Endothelial cell of umbilical vein (primary cell): ENCODE measurements at regions not wholly inside any gene's neighbourhood (a gene's known extent, or its start where the extent isn't known, plus 50 kb on each side); places are given as distances from the start of the nearest gene placed in this dataset.

Experiments
- BruUV-seq: library from RNA; stranded (reverse); fragments of 400-500 nt; replicated peaks from 2 replicates; lab custom pipeline; 2021; lab: Mats Ljungman, UMichigan
- CTCF ChIA-PET: fragments of 300-600, 350-600 bp; sonication (Branson Sonifier 250); formaldehyde crosslinking; loops from one replicate; lab custom pipeline; 2021; ENCODE audit warnings: antibody characterized with exemption, inconsistent platforms; lab: Charles Lee
- POLR2A ChIA-PET: fragments of 300-600, 350-600 bp; sonication (Branson Sonifier 250); formaldehyde crosslinking; loops from one replicate; lab custom pipeline; 2021; ENCODE audit warnings: antibody characterized with exemption, inconsistent platforms; lab: Charles Lee
- DNase-seq: peaks from one replicate; pipeline ENCODE4 v3.0.0-alpha.2; 2011; ENCODE audit warnings: low read depth, low spot score
- FAIRE-seq: peaks from 2 replicates; lab custom pipeline; 2011; peaks lifted over from hg19 to GRCh38; lab: Jason Lieb, UNC
- H2AFZ ChIP-seq: 2 replicates; pipeline ENCODE4 v1.6.0; 2012; ENCODE audit warnings: low read depth, low read length, control low read depth, inconsistent platforms
- H3K27ac ChIP-seq: 2 replicates; pipeline ENCODE4 v1.5.1; 2011; ENCODE audit warnings: low read depth, mild to moderate bottlenecking, control low read depth, low read length, moderate library complexity; ENCODE audit not compliant: insufficient read depth
- H3K27me3 ChIP-seq, 2 experiments: 2 replicates each; pipeline versions ENCODE4 v1.6.0 to v1.6.1; 2011; ENCODE audit warnings: low read length in 2 of 2, mixed read lengths in 1 of 2; ENCODE audit not compliant: control insufficient read depth in 2 of 2, insufficient read depth in 2 of 2
- H3K36me3 ChIP-seq, 2 experiments: 2 replicates in 1 of 2; 3 replicates in 1 of 2; pipeline ENCODE4 v1.5.1; 2011; ENCODE audit warnings: low read length in 2 of 2, mild to moderate bottlenecking in 1 of 2, moderate library complexity in 1 of 2; ENCODE audit not compliant: control insufficient read depth in 2 of 2, insufficient read depth in 2 of 2; ENCODE audit errors: extremely low read depth in 1 of 2
- H3K4me1 ChIP-seq: 3 replicates; pipeline ENCODE4 v1.5.1; 2011; ENCODE audit warnings: mild to moderate bottlenecking, low read length; ENCODE audit not compliant: control insufficient read depth, insufficient read depth; ENCODE audit errors: extremely low read depth
- H3K4me2 ChIP-seq: 2 replicates; pipeline ENCODE4 v1.6.1; 2011; ENCODE audit warnings: low read length, control low read depth, mixed read lengths; ENCODE audit not compliant: insufficient read depth
- H3K4me3 ChIP-seq, 3 experiments: fragments of 200-600 bp in 1 of 3; sonication (generic), shearing (Covaris generic) in 1 of 3; replicated peaks in 1 of 3; 2 replicates each; pipeline ENCODE4 v1.5.1; 2011 to 2016; ENCODE audit warnings: control low read depth in 3 of 3, low read length in 3 of 3, mild to moderate bottlenecking in 2 of 3, inconsistent platforms in 1 of 3, low read depth in 1 of 3, moderate library complexity in 1 of 3; ENCODE audit not compliant: insufficient read depth in 1 of 3
- H3K79me2 ChIP-seq: 2 replicates; pipeline ENCODE4 v1.6.0; 2012; ENCODE audit warnings: low read length, inconsistent platforms; ENCODE audit not compliant: control insufficient read depth, insufficient read depth
- H3K9ac ChIP-seq: replicated peaks from 2 replicates; pipeline ENCODE3; 2011; ENCODE audit warnings: low read length, control low read depth; ENCODE audit not compliant: insufficient read depth; ENCODE audit errors: extremely low read depth
- H3K9me1 ChIP-seq: replicated peaks from 3 replicates; pipeline ENCODE4 v1.6.0; 2011; ENCODE audit warnings: mild to moderate bottlenecking, low read length; ENCODE audit not compliant: control insufficient read depth, insufficient read depth; ENCODE audit errors: extremely low read depth
- H3K9me3 ChIP-seq: replicated peaks from 2 replicates; pipeline ENCODE4 v1.5.1; 2012; ENCODE audit warnings: low read length, inconsistent platforms; ENCODE audit not compliant: control insufficient read depth, insufficient read depth
- H4K20me1 ChIP-seq: replicated peaks from 2 replicates; pipeline ENCODE3; 2011; ENCODE audit warnings: mild to moderate bottlenecking, low read length; ENCODE audit not compliant: control insufficient read depth, insufficient read depth; ENCODE audit errors: extremely low read depth
- EZH2 ChIP-seq: IDR thresholded peaks from 2 replicates; pipeline ENCODE4 v1.6.1; 2012; ENCODE audit warnings: borderline replicate concordance, low read depth, mild to moderate bottlenecking, moderate library complexity, low read length, inconsistent platforms; ENCODE audit not compliant: severe bottlenecking
- FOS ChIP-seq: IDR thresholded peaks from 2 replicates; pipeline ENCODE4 v1.6.1; 2011; ENCODE audit warnings: mild to moderate bottlenecking, low read length, moderate library complexity, borderline replicate concordance; ENCODE audit not compliant: insufficient read depth
- GATA2 ChIP-seq: IDR thresholded peaks from 2 replicates; pipeline ENCODE4 v1.7.0; 2011; ENCODE audit warnings: low read depth, mild to moderate bottlenecking, moderate library complexity, mixed read lengths, low read length; ENCODE audit not compliant: insufficient read length, insufficient read depth
- JUN ChIP-seq: IDR thresholded peaks from 2 replicates; pipeline ENCODE4 v1.6.1; 2011; ENCODE audit warnings: borderline replicate concordance, low read depth; ENCODE audit not compliant: insufficient read length, insufficient read depth
- MAX ChIP-seq: IDR thresholded peaks from 2 replicates; pipeline ENCODE4 v1.6.1; 2011; ENCODE audit not compliant: insufficient read depth, insufficient read length
- POLR2A ChIP-seq: IDR thresholded peaks from 2 replicates; pipeline ENCODE4 v1.6.1; 2012; ENCODE audit warnings: low read depth, mild to moderate bottlenecking, control low read depth, low read length
- POLR2AphosphoS5 ChIP-seq: IDR thresholded peaks from 2 replicates; pipeline ENCODE4 v1.6.1; 2012; ENCODE audit warnings: low read depth, mild to moderate bottlenecking, control low read depth, low read length, moderate library complexity; ENCODE audit not compliant: insufficient read depth
- dilution Hi-C: fragments of 300-500 bp; cut with MboI; formaldehyde crosslinking; loops from one replicate; pipeline ENCODE4 v1.15.0; 2019; ENCODE audit warnings: low sequenced_read_pairs; ENCODE audit not compliant: extremely low pct_ligation_motif_present
- intact Hi-C: fragments of 100-400 bp; cut with micrococcal nuclease; formaldehyde crosslinking; loops from one replicate; pipeline ENCODE4 v1.10.0; 2022
- TF ChIP-seq, protein P1 (sequence below), 2 donors: IDR thresholded peaks; 1 replicate in 1 of 2; 2 replicates in 1 of 2; pipeline ENCODE4 v1.5.1; 2011; ENCODE audit warnings: low read length in 2 of 2, mild to moderate bottlenecking in 2 of 2, moderate library complexity in 2 of 2, control low read depth in 1 of 2, inconsistent platforms in 1 of 2, low read depth in 1 of 2; ENCODE audit not compliant: insufficient read depth in 1 of 2; ENCODE audit errors: extremely low read depth in 1 of 2

DNA sequence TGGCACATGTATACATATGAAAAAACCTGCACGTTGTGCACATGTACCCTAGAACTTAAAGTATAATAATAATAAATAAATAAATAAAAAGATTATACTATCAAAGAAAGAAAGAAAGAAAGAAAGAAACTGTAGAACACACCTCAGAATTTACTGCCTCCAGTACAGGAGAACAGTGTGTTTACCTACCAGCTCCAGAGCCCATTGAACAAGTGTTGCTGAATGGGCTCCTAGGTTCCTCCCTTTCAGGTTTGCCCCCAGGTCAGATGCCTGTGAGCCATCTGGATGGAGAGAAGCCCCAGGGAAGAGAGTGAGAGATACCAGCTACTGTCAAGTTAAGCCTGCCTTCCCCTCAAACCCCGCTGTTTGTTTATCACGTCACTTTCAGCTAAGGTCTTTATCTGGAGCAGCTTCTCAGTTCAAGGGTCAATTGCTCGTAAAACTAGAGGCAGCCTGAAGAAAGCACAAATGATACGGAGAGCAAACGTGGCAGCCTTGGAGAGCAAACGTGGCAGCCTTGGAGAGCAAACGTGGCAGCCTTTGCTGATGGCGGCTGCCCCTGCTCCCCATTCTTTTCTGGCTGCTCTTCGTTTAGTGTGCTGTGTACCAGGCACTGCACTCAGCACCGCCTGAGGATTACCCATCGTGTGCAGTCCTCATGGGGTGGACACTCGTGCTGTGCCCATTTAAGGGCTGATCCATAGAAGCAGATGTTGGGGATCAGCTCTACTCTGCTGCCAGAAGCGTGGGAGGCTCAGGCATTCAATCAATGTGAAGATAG lies 111.7 kb downstream of the ADAMTS15 start:
- intact Hi-C loops (no loop called here), dilution Hi-C loops (no loop called here)
- ChIA-PET CTCF (no interaction called here), POLR2A (no interaction called here)
- no peaks in the 10 kb centered on the region for H3K4me1 ChIP-seq
- H3K9me3 ChIP-seq: no peaks in the 10 kb centered on the region
- TF ChIP-seq MAX: no peak
- TF ChIP-seq GATA2: no peak
- no peak for TF ChIP-seq FOS
- no peak for TF ChIP-seq EZH2
- TF ChIP-seq, protein P1, sequence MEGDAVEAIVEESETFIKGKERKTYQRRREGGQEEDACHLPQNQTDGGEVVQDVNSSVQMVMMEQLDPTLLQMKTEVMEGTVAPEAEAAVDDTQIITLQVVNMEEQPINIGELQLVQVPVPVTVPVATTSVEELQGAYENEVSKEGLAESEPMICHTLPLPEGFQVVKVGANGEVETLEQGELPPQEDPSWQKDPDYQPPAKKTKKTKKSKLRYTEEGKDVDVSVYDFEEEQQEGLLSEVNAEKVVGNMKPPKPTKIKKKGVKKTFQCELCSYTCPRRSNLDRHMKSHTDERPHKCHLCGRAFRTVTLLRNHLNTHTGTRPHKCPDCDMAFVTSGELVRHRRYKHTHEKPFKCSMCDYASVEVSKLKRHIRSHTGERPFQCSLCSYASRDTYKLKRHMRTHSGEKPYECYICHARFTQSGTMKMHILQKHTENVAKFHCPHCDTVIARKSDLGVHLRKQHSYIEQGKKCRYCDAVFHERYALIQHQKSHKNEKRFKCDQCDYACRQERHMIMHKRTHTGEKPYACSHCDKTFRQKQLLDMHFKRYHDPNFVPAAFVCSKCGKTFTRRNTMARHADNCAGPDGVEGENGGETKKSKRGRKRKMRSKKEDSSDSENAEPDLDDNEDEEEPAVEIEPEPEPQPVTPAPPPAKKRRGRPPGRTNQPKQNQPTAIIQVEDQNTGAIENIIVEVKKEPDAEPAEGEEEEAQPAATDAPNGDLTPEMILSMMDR (IDR thresholded peaks at IDR 0.05; ENCODE audit: extremely low read depth in 1 of 2, insufficient read depth in 1 of 2, low read depth in 1 of 2, low read length in 2 of 2): no peak
- no peak for TF ChIP-seq POLR2AphosphoS5
- TF ChIP-seq POLR2A: no peak
- no peak for TF ChIP-seq JUN
- no peaks in the 10 kb centered on the region for H4K20me1 ChIP-seq
- no peaks in the 10 kb centered on the region for H3K27me3 ChIP-seq
- FAIRE-seq (no peak), DNase-seq (no peak)
- H3K79me2 ChIP-seq: no peaks in the 10 kb centered on the region
- H3K36me3 ChIP-seq: no peaks in the 10 kb centered on the region
- H3K27ac ChIP-seq: no peak overlapping the region
- H3K4me3 ChIP-seq: no peak overlapping the region
- H3K9me1 ChIP-seq: no peaks in the 10 kb centered on the region
- no TSS peak for BruUV-seq
- H3K9ac ChIP-seq: no peak overlapping the region
- no peak overlapping the region for H3K4me2 ChIP-seq
- no peak overlapping the region for H2AFZ ChIP-seq
